ENCODE measurements at regions not wholly inside any gene's neighbourhood (a gene's known extent, or its start where the extent isn't known, plus 50 kb on each side); places are given as distances from the start of the nearest gene placed in this dataset.

DNA sequence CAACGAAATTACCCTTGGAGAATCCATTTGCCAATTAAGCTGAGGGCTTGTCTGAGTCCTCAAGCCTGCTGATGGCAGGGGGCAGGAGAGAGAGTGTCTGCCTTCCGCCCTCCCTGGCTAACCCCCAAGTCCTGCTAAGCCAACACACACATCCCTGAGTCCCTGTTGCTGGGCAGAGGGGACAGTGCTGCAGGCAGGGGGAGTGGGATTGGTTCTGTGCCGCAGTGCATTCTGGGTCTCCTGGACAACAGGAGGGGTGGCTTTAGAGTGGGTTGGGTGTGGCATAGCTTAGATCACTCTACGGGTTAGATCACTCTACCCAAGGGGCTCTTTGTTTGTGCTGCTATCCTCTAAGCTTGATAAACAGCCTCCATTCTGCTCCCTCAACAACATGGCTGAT, 427.7 kb downstream of the CDK5RAP2 start:
- H3K4me1 ChIP-seq (ENCODE audit: control insufficient read depth, insufficient read depth, low read length): no peaks in the 10 kb centered on the region
- ATAC-seq (no peak), DNase-seq (ENCODE audit: low read depth, low spot score) (no peak)
- BruUV-seq (replicated peaks): no TSS peak
- no peaks in the 10 kb centered on the region; the same call in 1 of the 2 replicates for H3K27me3 ChIP-seq (ENCODE audit: control insufficient read depth, insufficient read depth, low read length)
- no peak overlapping the region for H3K4me3 ChIP-seq (ENCODE audit: low read depth in 2 of 2, low read length in 2 of 2)
- H3K9me3 ChIP-seq (ENCODE audit: control insufficient read depth, insufficient read depth, low read depth, low read length): no peaks in the 10 kb centered on the region
- no peaks in the 10 kb centered on the region for H3K36me3 ChIP-seq (ENCODE audit: control insufficient read depth, insufficient read depth, low read length)
- intact Hi-C loops (cut with micrococcal nuclease; ENCODE audit: unreplicated experiment) (no loop called here), in situ Hi-C loops (cut with HindIII; ENCODE audit: low pct_unique_long_range_greater_than_20kb, low sequenced_read_pairs) (no loop called here)
- CTCF ChIA-PET: no interaction called here
- POLR2A ChIA-PET: no interaction called here
- TF ChIP-seq TCF7L2 (IDR thresholded peaks at IDR 0.05; ENCODE audit: low read depth, low read length) (no peak), POLR2AphosphoS5 (IDR thresholded peaks at IDR 0.05; ENCODE audit: low read depth, low read length) (no peak), SIN3A (IDR thresholded peaks at IDR 0.05; ENCODE audit: borderline replicate concordance, insufficient read depth, low read depth, low read length) (no peak)
- TF ChIP-seq, protein P1, sequence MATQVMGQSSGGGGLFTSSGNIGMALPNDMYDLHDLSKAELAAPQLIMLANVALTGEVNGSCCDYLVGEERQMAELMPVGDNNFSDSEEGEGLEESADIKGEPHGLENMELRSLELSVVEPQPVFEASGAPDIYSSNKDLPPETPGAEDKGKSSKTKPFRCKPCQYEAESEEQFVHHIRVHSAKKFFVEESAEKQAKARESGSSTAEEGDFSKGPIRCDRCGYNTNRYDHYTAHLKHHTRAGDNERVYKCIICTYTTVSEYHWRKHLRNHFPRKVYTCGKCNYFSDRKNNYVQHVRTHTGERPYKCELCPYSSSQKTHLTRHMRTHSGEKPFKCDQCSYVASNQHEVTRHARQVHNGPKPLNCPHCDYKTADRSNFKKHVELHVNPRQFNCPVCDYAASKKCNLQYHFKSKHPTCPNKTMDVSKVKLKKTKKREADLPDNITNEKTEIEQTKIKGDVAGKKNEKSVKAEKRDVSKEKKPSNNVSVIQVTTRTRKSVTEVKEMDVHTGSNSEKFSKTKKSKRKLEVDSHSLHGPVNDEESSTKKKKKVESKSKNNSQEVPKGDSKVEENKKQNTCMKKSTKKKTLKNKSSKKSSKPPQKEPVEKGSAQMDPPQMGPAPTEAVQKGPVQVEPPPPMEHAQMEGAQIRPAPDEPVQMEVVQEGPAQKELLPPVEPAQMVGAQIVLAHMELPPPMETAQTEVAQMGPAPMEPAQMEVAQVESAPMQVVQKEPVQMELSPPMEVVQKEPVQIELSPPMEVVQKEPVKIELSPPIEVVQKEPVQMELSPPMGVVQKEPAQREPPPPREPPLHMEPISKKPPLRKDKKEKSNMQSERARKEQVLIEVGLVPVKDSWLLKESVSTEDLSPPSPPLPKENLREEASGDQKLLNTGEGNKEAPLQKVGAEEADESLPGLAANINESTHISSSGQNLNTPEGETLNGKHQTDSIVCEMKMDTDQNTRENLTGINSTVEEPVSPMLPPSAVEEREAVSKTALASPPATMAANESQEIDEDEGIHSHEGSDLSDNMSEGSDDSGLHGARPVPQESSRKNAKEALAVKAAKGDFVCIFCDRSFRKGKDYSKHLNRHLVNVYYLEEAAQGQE (IDR thresholded peaks at IDR 0.05; ENCODE audit: insufficient read depth in 1 of 2, low read depth in 2 of 2, low read length in 1 of 2): no peak
- TF ChIP-seq, protein P2, sequence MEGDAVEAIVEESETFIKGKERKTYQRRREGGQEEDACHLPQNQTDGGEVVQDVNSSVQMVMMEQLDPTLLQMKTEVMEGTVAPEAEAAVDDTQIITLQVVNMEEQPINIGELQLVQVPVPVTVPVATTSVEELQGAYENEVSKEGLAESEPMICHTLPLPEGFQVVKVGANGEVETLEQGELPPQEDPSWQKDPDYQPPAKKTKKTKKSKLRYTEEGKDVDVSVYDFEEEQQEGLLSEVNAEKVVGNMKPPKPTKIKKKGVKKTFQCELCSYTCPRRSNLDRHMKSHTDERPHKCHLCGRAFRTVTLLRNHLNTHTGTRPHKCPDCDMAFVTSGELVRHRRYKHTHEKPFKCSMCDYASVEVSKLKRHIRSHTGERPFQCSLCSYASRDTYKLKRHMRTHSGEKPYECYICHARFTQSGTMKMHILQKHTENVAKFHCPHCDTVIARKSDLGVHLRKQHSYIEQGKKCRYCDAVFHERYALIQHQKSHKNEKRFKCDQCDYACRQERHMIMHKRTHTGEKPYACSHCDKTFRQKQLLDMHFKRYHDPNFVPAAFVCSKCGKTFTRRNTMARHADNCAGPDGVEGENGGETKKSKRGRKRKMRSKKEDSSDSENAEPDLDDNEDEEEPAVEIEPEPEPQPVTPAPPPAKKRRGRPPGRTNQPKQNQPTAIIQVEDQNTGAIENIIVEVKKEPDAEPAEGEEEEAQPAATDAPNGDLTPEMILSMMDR (IDR thresholded peaks at IDR 0.05): no peak
- no peak overlapping the region for H3K27ac ChIP-seq (ENCODE audit: low read length)

DNA sequence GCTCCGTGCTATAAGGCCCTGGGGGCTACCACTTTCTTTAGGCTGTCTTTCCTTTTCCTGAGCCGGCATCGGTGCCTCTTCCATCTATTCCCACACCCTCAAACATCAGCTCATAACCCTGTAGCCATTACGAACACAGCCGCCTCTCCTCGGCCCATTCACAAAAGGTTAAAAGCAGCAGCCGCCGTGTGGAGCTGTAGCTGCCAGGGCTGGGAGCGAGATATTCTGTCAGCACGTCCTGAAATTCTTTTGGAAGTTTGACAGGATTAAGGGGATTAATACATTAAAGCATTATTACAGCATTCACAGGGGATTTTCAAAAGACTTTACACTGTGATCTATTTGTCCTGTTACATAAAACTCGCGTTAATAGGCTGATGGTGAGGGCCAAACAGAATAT, 428.2 kb downstream of the CDK5RAP2 start:
- ChIA-PET CTCF (no interaction called here), POLR2A (no interaction called here)
- intact Hi-C loops (cut with micrococcal nuclease; ENCODE audit: unreplicated experiment) (no loop called here), in situ Hi-C loops (cut with HindIII; ENCODE audit: low pct_unique_long_range_greater_than_20kb, low sequenced_read_pairs) (no loop called here)
- H3K27ac ChIP-seq (ENCODE audit: low read length): no peak overlapping the region
- ATAC-seq: no peak
- no peak overlapping the region for H3K4me3 ChIP-seq (ENCODE audit: low read depth in 2 of 2, low read length in 2 of 2)
- TF ChIP-seq, protein P1 (IDR thresholded peaks at IDR 0.05; ENCODE audit: insufficient read depth in 1 of 2, low read depth in 2 of 2, low read length in 1 of 2): no peak
- no peak for DNase-seq (ENCODE audit: low read depth, low spot score)
- no TSS peak for BruUV-seq (replicated peaks)
- no peaks in the 10 kb centered on the region for H3K4me1 ChIP-seq (ENCODE audit: control insufficient read depth, insufficient read depth, low read length)
- no peaks in the 10 kb centered on the region; the same call in 1 of the 2 replicates for H3K27me3 ChIP-seq (ENCODE audit: control insufficient read depth, insufficient read depth, low read length)
- no peaks in the 10 kb centered on the region for H3K9me3 ChIP-seq (ENCODE audit: control insufficient read depth, insufficient read depth, low read depth, low read length)
- no peaks in the 10 kb centered on the region for H3K36me3 ChIP-seq (ENCODE audit: control insufficient read depth, insufficient read depth, low read length)
